ENCODE measurements at regions not wholly inside any gene's neighbourhood (a gene's known extent, or its start where the extent isn't known, plus 50 kb on each side); places are given as distances from the start of the nearest gene placed in this dataset.

GRCh38 chr1:204792354-204792692 is 78.3 kb upstream of the NFASC start:
- POLR2A ChIA-PET (ENCODE audit: partially characterized antibody) = interaction anchor here (0.7 to 1.2 kb wide), 2 partner anchors 13 to 17 kb away, joined by 3 read pairs; no protein-coding TSS in a partner anchor
- no peak for DNase-seq (ENCODE audit: low read depth in 1 of 2, low spot score in 2 of 2)
- WGBS, 2 experiments (ENCODE audit: extremely low coverage in 1 of 2, insufficient coverage in 1 of 2, insufficient read length in 1 of 2, insufficient replicate concordance in 2 of 2, low coverage in 1 of 2, low lambda C conversion rate in 2 of 2, missing lambda C conversion rate in 1 of 2) = 74% methylated on average over 6 of the region's 6 CpGs; no CpG with 5 or more reads in 1 of the 2 experiments

More at GRCh38 chr1:204792354-204792692, 78.3 kb upstream of the NFASC start:
- no peak for FAIRE-seq
- TF ChIP-seq GTF2F1 (IDR thresholded peaks at IDR 0.05; ENCODE audit: borderline replicate concordance, low read depth, low read length) = no peak
- no peak for TF ChIP-seq RFX5 (IDR thresholded peaks at IDR 0.05; ENCODE audit: borderline replicate concordance, low read depth, low read length)
- no peak for TF ChIP-seq RNF2 (IDR thresholded peaks at IDR 0.05; ENCODE audit: borderline replicate concordance, low read depth, low read length, missing control alignments, poor library complexity, severe bottlenecking)
- no peak for TF ChIP-seq SAP30 (IDR thresholded peaks at IDR 0.05; ENCODE audit: insufficient read depth, insufficient replicate concordance, low read length)
- TF ChIP-seq E2F6 (IDR thresholded peaks at IDR 0.05) = no peak
- no peak for TF ChIP-seq ATF2 (IDR thresholded peaks at IDR 0.05; ENCODE audit: low read length)
- no peak overlapping the region for H4K8ac ChIP-seq (ENCODE audit: extremely low read depth, insufficient read depth, low read length)
- no peak overlapping the region for H4K5ac ChIP-seq (ENCODE audit: insufficient read length, low read depth, low read length)
- no peaks in the 10 kb centered on the region for H4K20me1 ChIP-seq (replicated peaks in 1 of 2; ENCODE audit: control insufficient read depth in 1 of 2, insufficient read depth in 2 of 2, low read length in 2 of 2)
- H3K27ac ChIP-seq (ENCODE audit: low read depth, low read length) = no peak overlapping the region
- H3K36me3 ChIP-seq (ENCODE audit: control insufficient read depth in 2 of 4, insufficient read depth in 4 of 4, low read length in 3 of 4) = no peaks in the 10 kb centered on the region
- H3K56ac ChIP-seq (replicated peaks; ENCODE audit: insufficient read length, low read depth, low read length) = no peak overlapping the region
- no peak overlapping the region for H2BK20ac ChIP-seq (ENCODE audit: low read length)
- H3K4me3 ChIP-seq (ENCODE audit: extremely low read depth in 1 of 4, insufficient read depth in 2 of 4, low read depth in 3 of 4, low read length in 4 of 4) = no peak overlapping the region
- H3K4me1 ChIP-seq (replicated peaks in 1 of 4; ENCODE audit: control insufficient read depth in 3 of 4, insufficient read depth in 4 of 4, low read length in 3 of 4) = no peaks in the 10 kb centered on the region
- H3K14ac ChIP-seq (ENCODE audit: insufficient read length) = no peak overlapping the region
- no peaks in the 10 kb centered on the region for H3K79me2 ChIP-seq (ENCODE audit: control insufficient read depth in 1 of 2, insufficient read depth in 2 of 2, low read length in 2 of 2)
- no peak overlapping the region for H3K23ac ChIP-seq (ENCODE audit: insufficient read length)
- H3K4me2 ChIP-seq (ENCODE audit: insufficient read depth in 1 of 2, low read depth in 2 of 2, low read length in 2 of 2) = no peak overlapping the region
- H3K9ac ChIP-seq (replicated peaks in 1 of 4; ENCODE audit: extremely low read depth in 1 of 4, low read depth in 3 of 4, low read length in 3 of 4) = no peak overlapping the region
- H3K79me1 ChIP-seq (ENCODE audit: low read depth, low read length) = no peaks in the 10 kb centered on the region
- no peak overlapping the region for H2BK120ac ChIP-seq (replicated peaks; ENCODE audit: low read depth, low read length)
- H2BK12ac ChIP-seq (ENCODE audit: low read depth, low read length) = no peak overlapping the region
- no peak overlapping the region for H2BK5ac ChIP-seq (ENCODE audit: low read depth, low read length)
- no peak overlapping the region for H2AK5ac ChIP-seq (ENCODE audit: low read depth, low read length)
- H2BK15ac ChIP-seq (ENCODE audit: low read length) = no peak overlapping the region
- no peaks in the 10 kb centered on the region; a peak in 2 of 7 replicates for H3K27me3 ChIP-seq (replicated peaks in 1 of 4; ENCODE audit: control insufficient read depth in 3 of 4, extremely low read depth in 1 of 4, insufficient read depth in 3 of 4, low read length in 3 of 4)
- H4K91ac ChIP-seq (replicated peaks; ENCODE audit: insufficient read length, low read length) = no peak overlapping the region
- CTCF ChIA-PET (ENCODE audit: partially characterized antibody) = interaction anchor here (0.6 to 12.4 kb wide), 60 partner anchors 9 to 727 kb away, joined by 3 to 231 read pairs (median 4); no protein-coding TSS in a partner anchor
- no peak overlapping the region for H3K4ac ChIP-seq (replicated peaks; ENCODE audit: insufficient read length, low read depth, low read length)
- H3K23me2 ChIP-seq (ENCODE audit: low read depth, low read length) = no peaks in the 10 kb centered on the region
- H3K18ac ChIP-seq (ENCODE audit: extremely low read depth, low read length) = no peak overlapping the region
- no peaks in the 10 kb centered on the region for H3K9me3 ChIP-seq (ENCODE audit: insufficient read depth in 2 of 2, low read depth in 1 of 2, low read length in 1 of 2)
- no peak overlapping the region for H2AFZ ChIP-seq (ENCODE audit: low read length)
